ENCODE measurements at regions not wholly inside any gene's neighbourhood (a gene's known extent, or its start where the extent isn't known, plus 50 kb on each side); places are given as distances from the start of the nearest gene placed in this dataset.

- no peaks in the 10 kb centered on the region for H3K36me3 ChIP-seq (replicated peaks in 1 of 2; ENCODE audit: insufficient read depth in 1 of 2, low read depth in 2 of 2)
- no peak overlapping the region for H3K4me3 ChIP-seq
- TF ChIP-seq POLR2A (IDR thresholded peaks at IDR 0.05), result no peak
- intact Hi-C loops (cut with DNase I), result no loop called here
- H3K27ac ChIP-seq, result no peak overlapping the region
- DNase-seq, result no peak
- ATAC-seq, result no peak
- no peaks in the 10 kb centered on the region for H3K9me3 ChIP-seq
- H3K4me1 ChIP-seq, result no peaks in the 10 kb centered on the region
- H3K27me3 ChIP-seq, result no peaks in the 10 kb centered on the region
- WGBS, 2 donors, result 76 to 81% methylated on average over 5 of the region's 5 CpGs
Measured at GRCh38 chr4:7130621-7131211, 61.6 kb upstream of the SORCS2 start.

GRCh38 chr4:7129871-7130620 is 62.2 kb upstream of the GRPEL1 start:
- no peak overlapping the region for H3K4me3 ChIP-seq
- WGBS, 2 donors, result 80 to 90% methylated on average over 19 to 28 of the region's 28 CpGs
- no peaks in the 10 kb centered on the region for H3K27me3 ChIP-seq
- intact Hi-C loops (cut with DNase I), result no loop called here
- H3K9me3 ChIP-seq, result no peaks in the 10 kb centered on the region
- no peak overlapping the region for H3K27ac ChIP-seq
- DNase-seq (no peak), ATAC-seq (no peak)
- H3K4me1 ChIP-seq, result peaks cover 5% of the 10 kb centered on the region
- H3K36me3 ChIP-seq (replicated peaks in 1 of 2; ENCODE audit: insufficient read depth in 1 of 2, low read depth in 2 of 2), result no peaks in the 10 kb centered on the region
- TF ChIP-seq POLR2A (IDR thresholded peaks at IDR 0.05) (no peak), CTCF (IDR thresholded peaks at IDR 0.05) (no peak)

GRCh38 chr4:7128644-7129043 is 60.8 kb upstream of the GRPEL1 start:
- Histone ChIP-seq H3K4me1 (peaks cover 10% of the 10 kb centered on the region), H3K4me3 (no peak overlapping the region), H3K9me3 (no peaks in the 10 kb centered on the region), H3K27ac (no peak overlapping the region), H3K36me3 (replicated peaks in 1 of 2; ENCODE audit: insufficient read depth in 1 of 2, low read depth in 2 of 2) (no peaks in the 10 kb centered on the region), H3K27me3 (no peaks in the 10 kb centered on the region)
- TF ChIP-seq CTCF (IDR thresholded peaks at IDR 0.05) (no peak), POLR2A (IDR thresholded peaks at IDR 0.05) (no peak)
- DNase-seq, result no peak
- intact Hi-C loops (cut with DNase I), result no loop called here
- ATAC-seq, result no peak
- 87 to 90% methylated on average over 11 to 12 of the region's 12 CpGs for WGBS, 2 donors

GRCh38 chr4:7128234-7128633 is 60.4 kb upstream of the GRPEL1 start:
- Histone ChIP-seq H3K36me3 (replicated peaks in 1 of 2; ENCODE audit: insufficient read depth in 1 of 2, low read depth in 2 of 2) (no peaks in the 10 kb centered on the region), H3K27ac (no peak overlapping the region), H3K4me1 (peaks cover 10% of the 10 kb centered on the region), H3K4me3 (no peak overlapping the region), H3K27me3 (no peaks in the 10 kb centered on the region), H3K9me3 (no peaks in the 10 kb centered on the region)
- no peak for TF ChIP-seq POLR2A (IDR thresholded peaks at IDR 0.05)
- no peak for TF ChIP-seq CTCF (IDR thresholded peaks at IDR 0.05)
- ATAC-seq, result no peak
- no peak for DNase-seq
- WGBS, 2 donors, result 79 to 82% methylated on average over 7 to 8 of the region's 8 CpGs
- intact Hi-C loops (cut with DNase I), result no loop called here

GRCh38 chr4:7127576-7127975 is 59.7 kb upstream of the GRPEL1 start:
- TF ChIP-seq CTCF (IDR thresholded peaks at IDR 0.05) (no peak), POLR2A (IDR thresholded peaks at IDR 0.05) (no peak)
- no peaks in the 10 kb centered on the region for H3K36me3 ChIP-seq (replicated peaks in 1 of 2; ENCODE audit: insufficient read depth in 1 of 2, low read depth in 2 of 2)
- no peaks in the 10 kb centered on the region for H3K9me3 ChIP-seq
- intact Hi-C loops (cut with DNase I), result no loop called here
- no peak overlapping the region for H3K27ac ChIP-seq
- DNase-seq (no peak), ATAC-seq (no peak)
- H3K4me3 ChIP-seq, result no peak overlapping the region
- H3K27me3 ChIP-seq, result no peaks in the 10 kb centered on the region
- WGBS, 2 donors, result 81 to 84% methylated on average over 18 of the region's 18 CpGs
- H3K4me1 ChIP-seq, result peaks cover 10% of the 10 kb centered on the region

Measured in body of pancreas (tissue), 4 donors.